A549 (cell line): ENCODE measurements at regions not wholly inside any gene's neighbourhood (a gene's known extent, or its start where the extent isn't known, plus 50 kb on each side); places are given as distances from the start of the nearest gene placed in this dataset.

Source experiments
- ATAC-seq, 2 experiments: fragments of 200-7000 bp in 1 of 2; fragments of >200 bp in 1 of 2; cut with Nextera tagmentation in 1 of 2; cut with Tn5 transposase in 1 of 2; 3 replicates each; pipeline versions ENCODE4 v1.8.0 to v1.9.1; 2018 to 2020; ENCODE audit warnings: mild to moderate bottlenecking in 1 of 2, moderate library complexity in 1 of 2
- CTCF ChIA-PET: fragments of 300-600 bp; sonication (Branson Sonifier 250); formaldehyde crosslinking; extraction: SDS; loops from one replicate; lab custom pipeline; 2021; ENCODE audit warnings: antibody characterized with exemption, inconsistent platforms; lab: Yijun Ruan, JAX
- POLR2A ChIA-PET: fragments of 350-600 bp; formaldehyde crosslinking; extraction: SDS; loops from one replicate; lab custom pipeline; 2021; ENCODE audit warnings: antibody characterized with exemption, inconsistent platforms; lab: Yijun Ruan, JAX
- DNase-seq, 2 experiments: peaks; one replicate each; pipeline versions ENCODE4 v3.0.0 to v3.0.0-alpha.2; 2011 to 2016; ENCODE audit warnings: low read depth in 1 of 2, low spot score in 1 of 2
- FAIRE-seq: peaks from 2 replicates; lab custom pipeline; 2011; peaks lifted over from hg19 to GRCh38; lab: Jason Lieb, UNC
- H3K27ac ChIP-seq, 2 experiments: fragments of >200 bp; sonication (Bioruptor Twin); formaldehyde crosslinking; 3 replicates each; pipeline ENCODE4 v1.5.1; 2016 to 2017
- H3K4me1 ChIP-seq: fragments of >200 bp; sonication (Bioruptor Twin); formaldehyde crosslinking; 3 replicates; pipeline ENCODE4 v1.6.1; 2016
- H3K4me2 ChIP-seq: fragments of >200 bp; sonication (Bioruptor Twin); formaldehyde crosslinking; 3 replicates; pipeline ENCODE4 v1.6.1; 2016
- H3K4me3 ChIP-seq: fragments of >200 bp; sonication (Bioruptor Twin); formaldehyde crosslinking; 3 replicates; pipeline ENCODE4 v1.5.1; 2016
- H3K9me3 ChIP-seq: fragments of >200 bp; sonication (Bioruptor Twin); formaldehyde crosslinking; 3 replicates; pipeline ENCODE4 v1.6.1; 2016
- BHLHE40 ChIP-seq: IDR thresholded peaks from 2 replicates; pipeline ENCODE4 v1.6.1; 2012; ENCODE audit warnings: low read depth, low read length, inconsistent platforms
- CEBPB ChIP-seq, 2 experiments: fragments of >200 bp in 1 of 2; sonication (Bioruptor Twin) in 1 of 2; formaldehyde crosslinking in 1 of 2; IDR thresholded peaks; 2 replicates each; pipeline ENCODE4 v1.6.1; 2012 to 2016
- CHD2 ChIP-seq: fragments of 150-350 bp; IDR thresholded peaks from 2 replicates; pipeline ENCODE4 v1.6.1; 2014; ENCODE audit warnings: low read length; ENCODE audit not compliant: partially characterized antibody
- EHMT2 ChIP-seq: fragments of 200-600 bp; sonication (generic); IDR thresholded peaks from 2 replicates; pipeline ENCODE4 v1.6.1; 2016; ENCODE audit warnings: antibody characterized with exemption, low read depth, mild to moderate bottlenecking, moderate library complexity
- EP300 ChIP-seq, 2 experiments: fragments of >200 bp; sonication (Bioruptor Twin); formaldehyde crosslinking; IDR thresholded peaks; 2 replicates in 1 of 2; 3 replicates in 1 of 2; pipeline ENCODE4 v1.6.1; 2016 to 2017
- ESRRA ChIP-seq: fragments of 150-350 bp; IDR thresholded peaks from 2 replicates; pipeline ENCODE4 v1.6.1; 2014; ENCODE audit warnings: mild to moderate bottlenecking, low read length, borderline replicate concordance
- FOSB ChIP-seq: fragments of 250-450 bp; sonication (Bioruptor Pico); IDR thresholded peaks from 2 replicates; pipeline ENCODE4 v1.5.0; 2020; ENCODE audit warnings: mild to moderate bottlenecking, moderate library complexity
- GATA3 ChIP-seq: IDR thresholded peaks from 2 replicates; pipeline ENCODE4 v1.6.1; 2012; ENCODE audit warnings: borderline replicate concordance
- HDAC2 ChIP-seq: fragments of 200-600 bp; sonication (generic); IDR thresholded peaks from 2 replicates; pipeline ENCODE4 v1.6.1; 2016
- HEYL ChIP-seq: fragments of 250-450 bp; sonication (Bioruptor Pico); IDR thresholded peaks from 2 replicates; pipeline ENCODE4 v1.8.0; 2021; ENCODE audit warnings: mild to moderate bottlenecking, moderate library complexity
- HOXB5 ChIP-seq: fragments of 250-450 bp; sonication (Bioruptor Pico); IDR thresholded peaks from 2 replicates; pipeline ENCODE4 v1.5.0; 2020; ENCODE audit warnings: mild to moderate bottlenecking, moderate library complexity
- JUNB ChIP-seq: fragments of >200 bp; sonication (Bioruptor Twin); formaldehyde crosslinking; IDR thresholded peaks from 2 replicates; pipeline ENCODE4 v1.6.1; 2016
- KDM5A ChIP-seq: fragments of 200-600 bp; sonication (generic); IDR thresholded peaks from 2 replicates; pipeline ENCODE4 v1.6.1; 2016; ENCODE audit warnings: antibody characterized with exemption, mild to moderate bottlenecking
- MAZ ChIP-seq: fragments of 150-350 bp; IDR thresholded peaks from 2 replicates; pipeline ENCODE4 v1.6.1; 2014; ENCODE audit warnings: antibody characterized with exemption, low read depth, low read length, borderline replicate concordance
- PHF8 ChIP-seq: fragments of 200-600 bp; sonication (generic); IDR thresholded peaks from 2 replicates; pipeline ENCODE4 v1.6.1; 2016; ENCODE audit warnings: low read depth, mild to moderate bottlenecking, antibody characterized with exemption, moderate library complexity, borderline replicate concordance
- POLR2AphosphoS2 ChIP-seq: conservative IDR thresholded peaks from 2 replicates; pipeline ENCODE4 v1.6.1; 2012; ENCODE audit warnings: low read length, improper control_type of control experiment, inconsistent platforms
- RARB ChIP-seq: fragments of 250-450 bp; sonication (Bioruptor Pico); IDR thresholded peaks from 2 replicates; pipeline ENCODE4 v1.8.0; 2021; ENCODE audit warnings: mild to moderate bottlenecking, moderate library complexity
- SREBF2 ChIP-seq: fragments of 450-650 bp; IDR thresholded peaks from 2 replicates; pipeline ENCODE4 v1.6.1; 2014; ENCODE audit warnings: mild to moderate bottlenecking, moderate library complexity
- TFCP2L1 ChIP-seq: fragments of 250-450 bp; sonication (Bioruptor Pico); IDR thresholded peaks from 2 replicates; pipeline ENCODE4 v1.5.0; 2021; ENCODE audit warnings: mild to moderate bottlenecking
- TP53 ChIP-seq: fragments of 250-450 bp; sonication (Bioruptor Pico); IDR thresholded peaks from 2 replicates; pipeline ENCODE4 v1.5.0; 2021; ENCODE audit warnings: mild to moderate bottlenecking, moderate library complexity
- ZSCAN20 ChIP-seq: fragments of 250-450 bp; sonication (Bioruptor Pico); IDR thresholded peaks from 2 replicates; pipeline ENCODE4 v1.8.0; 2022; ENCODE audit warnings: mild to moderate bottlenecking, moderate library complexity
- WGBS: methylation state at CpG from one replicate; pipeline ENCODE4 v1.1.6; 2017; ENCODE audit errors: missing lambda C conversion rate; 5-methylcytosine and 5-hydroxymethylcytosine counted together
- TF ChIP-seq, protein P1 (sequence below): IDR thresholded peaks from 2 replicates; pipeline ENCODE4 v1.6.1; 2012
- TF ChIP-seq, protein P2 (sequence below): IDR thresholded peaks from 2 replicates; pipeline ENCODE4 v1.6.1; 2012; ENCODE audit warnings: low read depth, borderline replicate concordance
- TF ChIP-seq, protein P3 (sequence below): fragments of >200 bp; sonication (Bioruptor Twin); formaldehyde crosslinking; IDR thresholded peaks from 2 replicates; pipeline ENCODE4 v1.6.1; 2016
- TF ChIP-seq, protein P4 (sequence below): IDR thresholded peaks from 2 replicates; pipeline ENCODE4 v1.6.1; 2012

DNA sequence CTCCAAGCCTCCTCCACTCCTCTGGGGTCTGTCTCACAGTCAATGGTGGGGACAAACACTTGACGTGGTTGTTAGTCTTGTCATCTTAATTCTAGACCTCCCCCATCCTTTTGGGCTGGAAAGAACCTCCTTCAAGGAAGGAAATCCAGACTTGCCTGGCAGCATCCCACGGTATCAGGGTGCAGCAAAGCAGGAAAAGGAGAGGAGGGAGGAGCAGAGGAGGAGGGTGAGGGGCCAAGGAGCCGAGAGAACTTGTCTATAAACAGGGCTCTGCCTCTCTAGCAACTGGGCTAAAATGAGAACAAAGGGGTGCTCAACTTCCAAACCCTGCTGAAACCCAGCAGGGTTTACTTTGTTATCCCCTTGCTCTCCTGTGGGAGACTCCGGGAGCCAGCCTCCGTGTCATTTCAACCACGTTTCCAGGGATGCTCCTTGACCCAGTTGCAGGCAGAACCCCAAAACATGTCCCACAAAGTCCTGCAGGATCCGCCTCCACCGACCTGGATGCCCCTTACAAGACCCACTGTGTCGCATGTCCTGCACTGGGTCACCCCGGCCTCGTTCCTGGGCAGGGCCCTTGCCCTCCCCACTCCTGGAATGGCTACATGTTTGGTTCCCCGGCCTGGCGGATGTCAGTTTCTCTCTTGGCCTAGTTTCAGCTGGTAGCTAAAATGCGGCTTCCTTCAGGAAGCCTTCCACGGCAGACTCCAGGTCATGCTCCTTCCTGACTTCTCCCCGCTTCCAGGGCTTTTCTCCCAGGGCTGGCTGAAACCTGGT is 69.7 kb upstream of the MGMT start:
- H3K27ac ChIP-seq: no peak overlapping the region
- no peaks in the 10 kb centered on the region for H3K4me1 ChIP-seq
- ChIA-PET CTCF (no interaction called here), POLR2A (no interaction called here)
- H3K4me3 ChIP-seq: no peak overlapping the region
- DNase-seq (no peak), ATAC-seq (no peak), FAIRE-seq (no peak)
- 10% methylated on average over 16 of the region's 16 CpGs for WGBS
- H3K4me2 ChIP-seq: no peak overlapping the region
- TF ChIP-seq HEYL (CRISPR knock-in tag) (no peak), RARB (CRISPR knock-in tag) (no peak), HDAC2 (no peak), BHLHE40 (no peak), KDM5A (no peak), EP300 (IDR thresholded peaks at IDR 0.05) (no peak), CHD2 (no peak), CEBPB (IDR thresholded peaks at IDR 0.05) (no peak), HOXB5 (CRISPR knock-in tag) (no peak)
- TF ChIP-seq, protein P1, sequence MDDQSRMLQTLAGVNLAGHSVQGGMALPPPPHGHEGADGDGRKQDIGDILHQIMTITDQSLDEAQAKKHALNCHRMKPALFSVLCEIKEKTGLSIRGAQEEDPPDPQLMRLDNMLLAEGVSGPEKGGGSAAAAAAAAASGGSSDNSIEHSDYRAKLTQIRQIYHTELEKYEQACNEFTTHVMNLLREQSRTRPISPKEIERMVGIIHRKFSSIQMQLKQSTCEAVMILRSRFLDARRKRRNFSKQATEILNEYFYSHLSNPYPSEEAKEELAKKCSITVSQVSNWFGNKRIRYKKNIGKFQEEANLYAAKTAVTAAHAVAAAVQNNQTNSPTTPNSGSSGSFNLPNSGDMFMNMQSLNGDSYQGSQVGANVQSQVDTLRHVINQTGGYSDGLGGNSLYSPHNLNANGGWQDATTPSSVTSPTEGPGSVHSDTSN: no peak
- TF ChIP-seq, protein P2, sequence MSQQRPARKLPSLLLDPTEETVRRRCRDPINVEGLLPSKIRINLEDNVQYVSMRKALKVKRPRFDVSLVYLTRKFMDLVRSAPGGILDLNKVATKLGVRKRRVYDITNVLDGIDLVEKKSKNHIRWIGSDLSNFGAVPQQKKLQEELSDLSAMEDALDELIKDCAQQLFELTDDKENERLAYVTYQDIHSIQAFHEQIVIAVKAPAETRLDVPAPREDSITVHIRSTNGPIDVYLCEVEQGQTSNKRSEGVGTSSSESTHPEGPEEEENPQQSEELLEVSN: no peak
- H3K9me3 ChIP-seq: no peaks in the 10 kb centered on the region

GRCh38 chr10:129398711-129399141 is 68.3 kb upstream of the MGMT start:
- TF ChIP-seq HDAC2 (no peak), ESRRA (no peak), JUNB (no peak), POLR2AphosphoS2 (no peak), PHF8 (no peak), FOSB (no peak), MAZ (no peak), ZSCAN20 (CRISPR knock-in tag) (no peak)
- TF ChIP-seq, protein P1: no peak
- TF ChIP-seq, protein P3, sequence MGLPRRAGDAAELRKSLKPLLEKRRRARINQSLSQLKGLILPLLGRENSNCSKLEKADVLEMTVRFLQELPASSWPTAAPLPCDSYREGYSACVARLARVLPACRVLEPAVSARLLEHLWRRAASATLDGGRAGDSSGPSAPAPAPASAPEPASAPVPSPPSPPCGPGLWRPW: no peak
- TF ChIP-seq, all 56 proteins: peak for 0
- Histone ChIP-seq H3K9me3 (no peaks in the 10 kb centered on the region), H3K27ac (no peak overlapping the region), H3K4me2 (no peak overlapping the region), H3K4me3 (no peak overlapping the region), H3K4me1 (no peaks in the 10 kb centered on the region)
- 3% methylated on average over 2 of the region's 2 CpGs for WGBS
- ChIA-PET CTCF (no interaction called here), POLR2A (no interaction called here)
- DNase-seq: no peak
- FAIRE-seq: no peak
- no peak for ATAC-seq

- Histone ChIP-seq H3K27ac (no peak overlapping the region), H3K4me3 (no peak overlapping the region), H3K4me1 (no peaks in the 10 kb centered on the region), H3K9me3 (no peaks in the 10 kb centered on the region), H3K4me2 (no peak overlapping the region)
- WGBS: 37% methylated on average over 5 of the region's 5 CpGs
- no peak for FAIRE-seq
- TF ChIP-seq GATA3 (no peak), SREBF2 (no peak), EHMT2 (no peak), TFCP2L1 (CRISPR knock-in tag) (no peak), TP53 (CRISPR knock-in tag) (no peak)
- TF ChIP-seq, protein P1: no peak
- TF ChIP-seq, protein P4, sequence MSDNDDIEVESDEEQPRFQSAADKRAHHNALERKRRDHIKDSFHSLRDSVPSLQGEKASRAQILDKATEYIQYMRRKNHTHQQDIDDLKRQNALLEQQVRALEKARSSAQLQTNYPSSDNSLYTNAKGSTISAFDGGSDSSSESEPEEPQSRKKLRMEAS: no peak
- ChIA-PET CTCF (interaction anchor here (0.6 kb wide), 1 partner anchor 1564 kb away, joined by 3 read pairs; no protein-coding TSS in a partner anchor), POLR2A (no interaction called here)
- no peak for DNase-seq
- no peak for ATAC-seq
Measured at GRCh38 chr10:129400426-129400825, 66.6 kb upstream of the MGMT start.
